SK-N-SH (cell line): ENCODE measurements at regions not wholly inside any gene's neighbourhood (a gene's known extent, or its start where the extent isn't known, plus 50 kb on each side); places are given as distances from the start of the nearest gene placed in this dataset.

Experiments used
- CHD2 ChIP-seq: fragments of 150-350 bp; IDR thresholded peaks from 2 replicates; pipeline ENCODE4 v1.6.1; 2018; ENCODE audit warnings: low read length; ENCODE audit not compliant: partially characterized antibody
- EZH2phosphoT487 ChIP-seq: fragments of 200-600 bp; sonication (generic); IDR thresholded peaks from 2 replicates; pipeline ENCODE4 v1.6.1; 2017; ENCODE audit warnings: low read depth, mixed run types, mild to moderate bottlenecking, antibody characterized with exemption, moderate library complexity, borderline replicate concordance
- GABPA ChIP-seq: IDR thresholded peaks from 2 replicates; pipeline ENCODE4 v1.4.0; 2012; ENCODE audit warnings: low read depth, mild to moderate bottlenecking
- NRF1 ChIP-seq: IDR thresholded peaks from 2 replicates; pipeline ENCODE4 v1.6.1; 2012; ENCODE audit warnings: low read depth, mild to moderate bottlenecking, low read length
- POLR2AphosphoS5 ChIP-seq: IDR thresholded peaks from 2 replicates; pipeline ENCODE4 v1.6.1; 2012; ENCODE audit warnings: low read depth, low read length
- RFX5 ChIP-seq: IDR thresholded peaks from 2 replicates; pipeline ENCODE4 v1.6.1; 2012; ENCODE audit warnings: mild to moderate bottlenecking, improper control_type of control experiment, low read length
- TAF1 ChIP-seq: IDR thresholded peaks from 2 replicates; pipeline ENCODE4 v1.6.1; 2012; ENCODE audit warnings: low read depth, mild to moderate bottlenecking, low read length, moderate library complexity, borderline replicate concordance
- USF1 ChIP-seq: IDR thresholded peaks from 2 replicates; pipeline ENCODE4 v1.4.0; 2012; ENCODE audit warnings: low read depth, borderline replicate concordance
- YY1 ChIP-seq: IDR thresholded peaks from 2 replicates; pipeline ENCODE4 v1.4.0; 2012; ENCODE audit warnings: low read depth, mild to moderate bottlenecking
- TF ChIP-seq, protein P1 (sequence below): fragments of 200-600 bp; sonication (generic); IDR thresholded peaks from 2 replicates; pipeline ENCODE4 v1.6.1; 2017; ENCODE audit warnings: antibody characterized with exemption, mild to moderate bottlenecking, moderate library complexity

DNA sequence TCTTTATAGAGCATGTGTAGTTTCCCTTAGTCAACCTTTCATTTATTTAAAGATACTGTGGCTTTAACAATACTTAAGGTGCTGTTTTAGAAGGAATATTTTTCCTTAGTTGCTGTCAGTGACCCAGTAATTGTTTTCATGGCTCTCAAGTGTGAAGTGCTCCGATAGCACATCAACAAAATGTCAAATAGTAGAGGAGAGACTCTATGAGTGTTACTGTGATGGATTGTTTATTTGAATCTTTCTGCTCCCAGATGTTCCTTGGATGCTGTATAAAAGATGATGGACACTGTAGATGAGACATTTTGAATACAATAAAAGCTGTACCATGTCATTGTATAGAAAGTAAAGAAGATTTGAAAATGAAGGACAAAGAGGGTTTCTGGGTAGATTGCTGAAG is 1185.7 kb upstream of the C9orf72 start:
- TF ChIP-seq, protein P1, sequence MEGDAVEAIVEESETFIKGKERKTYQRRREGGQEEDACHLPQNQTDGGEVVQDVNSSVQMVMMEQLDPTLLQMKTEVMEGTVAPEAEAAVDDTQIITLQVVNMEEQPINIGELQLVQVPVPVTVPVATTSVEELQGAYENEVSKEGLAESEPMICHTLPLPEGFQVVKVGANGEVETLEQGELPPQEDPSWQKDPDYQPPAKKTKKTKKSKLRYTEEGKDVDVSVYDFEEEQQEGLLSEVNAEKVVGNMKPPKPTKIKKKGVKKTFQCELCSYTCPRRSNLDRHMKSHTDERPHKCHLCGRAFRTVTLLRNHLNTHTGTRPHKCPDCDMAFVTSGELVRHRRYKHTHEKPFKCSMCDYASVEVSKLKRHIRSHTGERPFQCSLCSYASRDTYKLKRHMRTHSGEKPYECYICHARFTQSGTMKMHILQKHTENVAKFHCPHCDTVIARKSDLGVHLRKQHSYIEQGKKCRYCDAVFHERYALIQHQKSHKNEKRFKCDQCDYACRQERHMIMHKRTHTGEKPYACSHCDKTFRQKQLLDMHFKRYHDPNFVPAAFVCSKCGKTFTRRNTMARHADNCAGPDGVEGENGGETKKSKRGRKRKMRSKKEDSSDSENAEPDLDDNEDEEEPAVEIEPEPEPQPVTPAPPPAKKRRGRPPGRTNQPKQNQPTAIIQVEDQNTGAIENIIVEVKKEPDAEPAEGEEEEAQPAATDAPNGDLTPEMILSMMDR: no peak
- TF ChIP-seq TAF1: no peak
- no peak for TF ChIP-seq EZH2phosphoT487
- no peak for TF ChIP-seq NRF1
- TF ChIP-seq CHD2: no peak
- no peak for TF ChIP-seq RFX5
- TF ChIP-seq USF1: no peak
- TF ChIP-seq YY1: no peak
- no peak for TF ChIP-seq POLR2AphosphoS5
- TF ChIP-seq GABPA: no peak
